ENCODE measurements at regions not wholly inside any gene's neighbourhood (a gene's known extent, or its start where the extent isn't known, plus 50 kb on each side); places are given as distances from the start of the nearest gene placed in this dataset.
"Not testable (repeated sequence)": the region's sequence is repeated elsewhere in the genome, so short reads cannot be mapped to it uniquely, and the experiment has no call there.

GRCh38 chr21:9003909-9004814 is 1517.2 kb upstream of the TPTE start:
- not testable (repeated sequence) for TF ChIP-seq CEBPB (IDR thresholded peaks at IDR 0.05; ENCODE audit: low read depth, low read length); POLR2AphosphoS5 (IDR thresholded peaks at IDR 0.05; ENCODE audit: low read depth, low read length); POLR2A (IDR thresholded peaks at IDR 0.05; ENCODE audit: control extremely low read depth in 1 of 2, low read depth in 2 of 2, low read length in 2 of 2); CTCF (IDR thresholded peaks at IDR 0.05; ENCODE audit: control extremely low read depth in 1 of 3, insufficient read depth in 1 of 3, low read depth in 1 of 3, low read length in 3 of 3)

Measured in H1 (cell line).